GM18502 (cell line): ENCODE measurements at regions not wholly inside any gene's neighbourhood (a gene's known extent, or its start where the extent isn't known, plus 50 kb on each side); places are given as distances from the start of the nearest gene placed in this dataset.

Experiments used
- ATAC-seq: cut with Tn5 transposase; IDR thresholded peaks from one replicate; pipeline ENCODE4 v1.9.1; 2021; ENCODE audit warnings: mild to moderate bottlenecking; ENCODE audit not compliant: unreplicated experiment, poor library complexity

- ATAC-seq = no peak
Measured at GRCh38 chr10:78287618-78288017, 254.0 kb downstream of the RPS24 start.

DNA sequence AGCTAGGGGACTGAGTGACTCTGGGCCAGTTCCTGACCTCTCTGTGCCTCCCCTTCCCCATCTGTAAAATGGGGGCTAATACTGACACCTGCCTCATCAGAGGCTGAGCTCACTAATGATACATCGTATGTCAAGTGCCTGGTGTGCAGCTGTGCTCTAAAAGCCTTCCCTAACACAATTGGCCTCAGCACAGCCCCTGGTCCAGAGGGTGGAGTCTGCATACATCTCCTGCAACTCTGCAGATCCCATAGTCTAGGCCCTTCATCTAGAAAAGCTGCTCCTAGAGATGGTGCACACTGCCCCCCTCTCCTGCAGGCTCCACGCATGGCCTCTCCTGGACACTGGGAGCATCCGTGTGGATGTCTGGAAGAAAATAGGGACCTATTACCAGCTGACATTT, 255.0 kb downstream of the RPS24 start:
- ATAC-seq = no peak

GRCh38 chr10:78290131-78290750, 256.6 kb downstream of the RPS24 start:
- ATAC-seq = no peak

GRCh38 chr10:78291722-78292121, 258.1 kb downstream of the RPS24 start:
- no peak for ATAC-seq

DNA sequence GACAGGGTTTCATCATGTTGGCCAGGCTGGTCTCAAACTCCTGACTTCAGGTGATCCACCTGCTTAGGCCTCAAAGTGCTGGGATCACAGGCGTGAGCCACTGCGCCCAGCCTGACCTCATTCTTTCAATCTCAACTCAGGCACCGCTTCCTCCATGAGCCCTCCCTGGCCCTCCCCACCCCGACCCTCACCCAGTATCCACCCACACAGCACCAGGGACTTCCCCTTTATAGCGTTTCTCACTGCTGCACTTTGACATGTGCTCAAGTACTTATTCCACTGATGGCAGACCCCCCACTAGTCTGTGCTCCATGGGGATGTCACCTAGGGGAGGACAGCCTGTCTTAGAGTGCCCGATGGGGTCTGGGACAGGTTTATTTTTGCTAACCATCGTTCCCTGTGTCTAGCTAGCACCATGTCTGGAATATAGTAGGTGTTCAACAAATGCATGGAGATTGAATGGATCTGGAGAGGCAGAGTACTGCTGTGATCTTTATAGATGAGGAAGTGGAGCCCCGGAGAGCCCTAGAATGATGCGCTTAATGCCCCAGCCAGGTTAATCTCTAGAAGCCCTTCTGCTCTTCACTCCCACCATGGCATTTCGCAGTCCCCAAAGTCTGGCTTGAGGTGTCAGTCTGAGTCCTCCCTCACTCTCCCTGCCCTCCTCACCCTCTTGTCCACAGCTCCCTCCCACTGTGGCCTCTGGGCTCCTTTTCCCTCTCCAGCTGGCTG, 258.8 kb downstream of the RPS24 start:
- no peak for ATAC-seq

GRCh38 chr10:78292982-78293865, 259.6 kb downstream of the RPS24 start:
- no peak for ATAC-seq

- ATAC-seq = no peak
Measured at GRCh38 chr10:78295242-78295641, 261.6 kb downstream of the RPS24 start.

- no peak for ATAC-seq
Measured at GRCh38 chr10:78296785-78297184, 263.1 kb downstream of the RPS24 start.

DNA sequence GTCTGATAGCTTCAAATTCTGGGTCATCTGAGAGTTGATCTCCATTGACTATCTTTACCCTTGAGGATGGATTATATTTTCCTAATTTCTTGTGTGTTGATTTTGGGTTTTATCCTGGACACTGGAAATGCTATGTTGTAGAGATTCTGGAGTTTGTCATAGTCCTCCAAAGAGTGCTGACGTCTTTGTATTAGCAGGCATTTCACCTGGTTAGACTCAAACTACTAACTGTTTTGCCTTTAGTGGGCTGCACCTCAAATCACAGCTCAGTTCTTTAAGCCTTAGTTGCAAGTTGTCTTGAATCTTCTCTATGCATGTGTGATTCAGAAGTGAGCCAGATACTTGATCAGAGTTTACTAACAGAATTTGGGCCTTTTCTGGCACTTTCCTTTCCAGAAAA, 264.3 kb downstream of the RPS24 start:
- no peak for ATAC-seq

DNA sequence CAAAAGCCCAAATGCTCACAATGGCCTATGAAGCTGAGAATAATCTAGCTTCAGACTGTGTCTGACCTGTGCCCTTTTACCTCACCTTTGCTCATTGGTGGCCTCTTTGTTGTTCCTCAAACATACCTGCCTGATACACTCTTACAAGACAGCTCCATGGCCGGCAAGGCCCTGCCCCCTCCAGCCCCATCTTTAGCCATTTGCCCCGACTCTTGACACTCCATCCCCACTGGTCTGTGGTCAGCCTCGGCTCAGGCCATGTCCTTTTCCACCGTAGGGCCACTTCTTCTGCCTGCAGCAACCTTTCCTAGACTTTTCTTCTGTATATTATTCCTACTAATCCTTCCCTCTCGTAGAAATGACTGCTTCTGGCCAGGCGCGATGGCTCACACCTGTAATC, 265.2 kb downstream of the RPS24 start:
- ATAC-seq = no peak

DNA sequence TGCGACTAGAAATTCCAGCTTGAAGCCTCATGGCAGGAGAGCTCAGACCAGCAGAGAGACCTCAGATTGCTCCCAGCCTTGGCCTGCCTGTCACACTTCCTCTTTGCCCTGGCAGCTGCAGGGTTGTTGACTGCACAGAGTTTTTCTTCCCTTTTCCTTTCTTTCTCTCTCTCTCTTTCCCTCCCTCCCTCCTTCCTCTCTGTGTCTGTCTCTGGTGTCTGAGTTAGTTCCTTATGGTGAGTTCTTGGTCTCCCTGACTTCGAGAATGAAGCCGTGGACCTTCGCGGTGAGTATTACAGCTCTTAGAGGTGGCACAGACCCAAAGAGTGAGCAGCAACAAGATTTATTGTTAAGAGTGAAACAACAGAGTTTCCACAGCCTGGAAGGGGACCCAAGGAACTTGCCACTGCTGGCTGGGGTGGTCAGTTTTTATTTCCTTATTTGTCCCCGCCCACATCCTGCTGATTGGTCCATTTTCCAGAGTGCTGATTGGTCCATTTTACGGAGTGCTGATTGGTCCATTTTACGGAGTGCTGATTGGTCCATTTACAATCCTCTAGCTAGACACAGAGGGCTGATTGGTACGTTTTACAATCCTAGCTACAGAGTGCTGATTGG, 266.3 kb downstream of the RPS24 start:
- no peak for ATAC-seq

DNA sequence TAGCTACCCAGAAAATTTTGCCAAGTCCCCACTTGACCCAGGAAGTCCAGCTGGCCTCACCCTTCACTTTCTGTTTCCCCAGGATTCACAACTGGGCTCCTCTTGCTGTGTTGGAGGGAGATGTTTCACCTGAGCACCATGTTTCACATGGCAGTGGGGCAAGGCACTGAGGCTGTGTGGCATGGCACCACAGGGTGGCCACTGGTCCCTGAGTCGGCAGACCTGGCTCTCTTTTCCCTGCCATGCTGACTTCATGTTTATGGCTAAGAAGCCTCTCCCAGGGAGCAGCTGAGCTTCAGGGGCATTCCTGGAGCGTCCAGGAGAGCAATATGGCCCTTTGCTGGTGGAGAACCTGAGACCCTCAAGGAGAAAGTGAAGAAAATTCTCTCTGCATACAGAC, 266.9 kb downstream of the RPS24 start:
- ATAC-seq = no peak

GRCh38 chr10:78301481-78301880, 267.8 kb downstream of the RPS24 start:
- ATAC-seq = no peak

DNA sequence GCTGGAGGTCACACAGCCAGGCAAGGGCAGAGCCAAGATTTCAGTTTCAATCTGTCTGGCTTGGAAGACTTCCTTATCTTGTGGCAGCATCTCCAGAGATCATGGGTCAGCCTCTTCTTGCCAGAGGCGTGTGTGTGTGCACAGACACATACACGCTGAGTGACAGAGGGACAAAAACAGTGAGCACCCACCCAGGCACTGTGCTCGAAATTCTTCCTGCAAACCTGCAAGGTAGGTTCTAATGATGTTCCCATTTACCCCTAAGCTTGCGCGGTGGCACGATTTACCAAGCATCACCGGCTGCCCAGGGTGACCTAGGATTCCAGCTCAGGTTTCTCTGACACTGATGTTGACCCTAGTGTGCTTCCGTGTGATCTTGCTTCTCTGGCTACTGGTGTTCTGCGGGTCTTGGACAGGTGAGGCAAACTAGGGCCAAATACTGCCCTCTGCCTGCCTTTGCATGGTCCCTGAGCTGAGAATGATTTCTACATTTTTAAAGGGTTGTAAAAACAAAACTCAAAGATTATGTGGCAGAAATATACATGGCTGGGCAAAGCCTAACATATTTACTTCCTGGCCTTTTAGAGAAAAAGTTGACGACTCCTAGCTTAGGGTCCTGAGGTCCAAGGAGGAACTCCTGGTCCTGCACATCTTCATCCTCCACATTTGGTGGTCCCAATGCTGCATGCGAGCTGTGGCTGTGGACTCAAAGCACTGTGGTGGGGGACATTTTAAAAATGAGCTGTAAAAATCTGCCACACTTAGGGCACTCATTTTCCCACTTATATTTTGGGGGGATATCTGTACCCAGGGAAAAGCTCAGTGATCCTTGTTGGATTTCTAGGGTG, 268.5 kb downstream of the RPS24 start:
- ATAC-seq = no peak

DNA sequence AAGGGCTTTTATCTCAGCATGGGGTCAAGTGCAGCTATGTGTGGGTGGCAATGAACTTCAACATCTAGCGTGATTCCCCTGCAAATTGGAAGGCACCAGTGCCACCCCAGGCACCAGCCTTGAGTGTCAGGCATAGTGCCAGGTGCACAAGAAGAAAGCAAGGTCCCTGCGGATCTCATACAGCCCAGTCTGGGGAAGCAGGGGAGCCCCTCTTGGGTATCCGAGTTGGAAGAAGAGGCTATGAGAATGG, 269.0 kb downstream of the RPS24 start:
- ATAC-seq = no peak

- peak; percentile 88 for ATAC-seq
Measured at GRCh38 chr10:78302989-78303854, 269.6 kb downstream of the RPS24 start.

DNA sequence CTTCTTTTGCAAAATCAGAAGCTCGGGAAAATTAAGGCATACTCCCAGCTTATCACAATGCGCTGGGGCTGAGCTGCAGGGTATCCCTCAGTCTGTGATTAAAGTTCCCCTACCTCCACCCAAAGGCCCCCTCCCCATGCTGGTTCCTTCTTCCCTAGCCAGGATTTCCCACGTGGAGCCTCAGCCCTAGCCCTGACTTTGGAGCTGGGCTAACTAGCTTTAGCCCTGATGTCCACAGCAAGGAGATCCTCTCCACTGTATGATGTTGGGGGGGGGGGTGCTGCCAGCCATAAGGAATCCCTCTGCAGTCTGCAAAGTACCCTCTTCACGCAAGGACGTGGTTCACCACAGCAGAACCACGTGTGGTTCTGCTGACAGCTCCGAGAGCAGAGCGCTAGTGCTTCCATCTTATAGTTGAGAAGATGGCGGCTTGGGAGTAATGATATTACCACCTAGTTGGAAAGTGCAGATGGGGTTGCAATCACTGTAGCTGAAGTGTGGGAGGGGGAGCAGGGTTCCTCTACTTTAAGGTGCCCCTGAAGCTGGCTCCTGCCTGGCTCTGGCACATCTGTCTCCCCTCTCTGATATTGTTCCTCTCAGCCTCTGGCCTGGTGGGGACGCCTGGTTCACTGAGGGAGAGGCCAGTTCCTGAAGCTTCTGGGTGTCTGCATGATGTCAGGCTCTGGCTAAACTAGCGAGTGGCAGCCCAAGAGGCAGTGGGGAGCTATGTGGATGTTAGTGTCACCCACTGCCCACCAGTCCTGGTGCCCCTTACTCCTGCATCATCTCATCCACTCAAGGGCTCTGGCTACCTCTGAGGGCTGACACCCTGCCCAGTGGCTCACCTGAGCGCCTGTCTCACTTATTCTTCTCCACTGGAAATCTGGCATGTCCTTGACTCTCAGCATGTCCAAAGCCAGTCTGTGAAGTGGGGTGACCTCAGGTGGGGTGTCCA, 270.7 kb downstream of the RPS24 start:
- ATAC-seq = no peak

DNA sequence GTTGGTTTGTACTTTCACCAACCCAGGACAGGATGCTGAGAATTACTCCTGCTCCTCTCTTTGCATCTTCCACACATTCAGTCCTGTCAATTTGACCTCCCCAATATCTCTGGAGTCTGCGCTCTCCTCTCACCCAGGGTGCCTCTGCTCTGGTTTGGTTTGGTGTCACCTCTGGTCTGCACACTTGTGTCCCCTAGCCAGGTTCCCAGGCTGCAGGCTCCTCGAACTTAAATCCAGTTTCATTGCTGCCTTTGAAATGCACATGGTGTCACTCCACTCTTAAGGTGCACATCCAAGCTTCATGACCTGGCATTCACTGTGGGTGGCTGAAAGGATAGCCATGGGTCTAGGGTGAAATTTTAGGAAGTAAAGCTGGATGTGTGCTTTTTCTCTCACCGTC, 271.6 kb downstream of the RPS24 start:
- ATAC-seq = no peak
